ENCODE measurements at regions not wholly inside any gene's neighbourhood (a gene's known extent, or its start where the extent isn't known, plus 50 kb on each side); places are given as distances from the start of the nearest gene placed in this dataset.

- in situ Hi-C loops (cut with HindIII; ENCODE audit: low sequenced_read_pairs): no loop called here
- no peak for TF ChIP-seq CTCF (IDR thresholded peaks at IDR 0.05; ENCODE audit: low read depth, low read length, missing control alignments)
- no peak overlapping the region for H3K4me3 ChIP-seq (ENCODE audit: low read depth, low read length)
- DNase-seq (ENCODE audit: low read depth): no peak
These were observed 401.5 kb downstream of the PTPRC start for GRCh38 chr1:199040076-199040905.

GRCh38 chr1:199041173-199041914 lies 402.5 kb downstream of the PTPRC start:
- no peak for DNase-seq (ENCODE audit: low read depth)
- H3K4me3 ChIP-seq (ENCODE audit: low read depth, low read length): no peak overlapping the region
- no peak for TF ChIP-seq CTCF (IDR thresholded peaks at IDR 0.05; ENCODE audit: low read depth, low read length, missing control alignments)
- in situ Hi-C loops (cut with HindIII; ENCODE audit: low sequenced_read_pairs): no loop called here

DNA sequence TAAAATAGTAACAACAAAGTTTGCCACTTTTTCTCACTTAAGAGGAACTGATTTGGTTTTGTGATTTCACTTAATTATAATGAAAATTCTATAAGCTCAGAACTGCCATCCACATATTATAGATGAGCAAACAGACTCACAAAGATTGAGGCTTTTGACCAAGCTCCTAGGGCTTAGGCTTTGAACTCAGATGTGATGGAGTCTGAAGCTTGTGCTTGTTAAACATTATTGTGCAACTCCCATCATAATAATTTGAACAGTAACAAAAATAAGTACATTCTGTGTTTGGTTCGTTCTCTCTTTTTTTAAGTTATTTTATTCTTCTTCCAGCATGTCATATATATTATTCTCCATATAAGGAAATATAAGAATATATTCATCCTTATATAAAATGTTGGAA lies 403.4 kb downstream of the PTPRC start:
- TF ChIP-seq CTCF (IDR thresholded peaks at IDR 0.05; ENCODE audit: low read depth, low read length, missing control alignments): no peak
- H3K4me3 ChIP-seq (ENCODE audit: low read depth, low read length): no peak overlapping the region
- DNase-seq (ENCODE audit: low read depth): no peak
- in situ Hi-C loops (cut with HindIII; ENCODE audit: low sequenced_read_pairs): no loop called here

GRCh38 chr1:199044191-199044590 lies 405.4 kb downstream of the PTPRC start:
- TF ChIP-seq CTCF (IDR thresholded peaks at IDR 0.05; ENCODE audit: low read depth, low read length, missing control alignments): no peak
- DNase-seq (ENCODE audit: low read depth): no peak
- in situ Hi-C loops (cut with HindIII; ENCODE audit: low sequenced_read_pairs): no loop called here
- H3K4me3 ChIP-seq (ENCODE audit: low read depth, low read length): no peak overlapping the region

- in situ Hi-C loops (cut with HindIII; ENCODE audit: low sequenced_read_pairs): no loop called here
- H3K4me3 ChIP-seq (ENCODE audit: low read depth, low read length): no peak overlapping the region
- no peak for DNase-seq (ENCODE audit: low read depth)
- TF ChIP-seq CTCF (IDR thresholded peaks at IDR 0.05; ENCODE audit: low read depth, low read length, missing control alignments): no peak
These were observed 407.8 kb downstream of the PTPRC start for GRCh38 chr1:199046618-199047017.

- in situ Hi-C loops (cut with HindIII; ENCODE audit: low sequenced_read_pairs): no loop called here
- H3K4me3 ChIP-seq (ENCODE audit: low read depth, low read length): no peak overlapping the region
- no peak for TF ChIP-seq CTCF (IDR thresholded peaks at IDR 0.05; ENCODE audit: low read depth, low read length, missing control alignments)
- DNase-seq (ENCODE audit: low read depth): no peak
These were observed 415.9 kb downstream of the PTPRC start for GRCh38 chr1:199054694-199055093.
